Uterus (tissue), 2 donors: ENCODE measurements at regions not wholly inside any gene's neighbourhood (a gene's known extent, or its start where the extent isn't known, plus 50 kb on each side); places are given as distances from the start of the nearest gene placed in this dataset.

Experiments used
- CTCF ChIP-seq, 4 experiments: fragments of 200-600 bp in 2 of 4; fragments of 450-650 bp in 2 of 4; sonication (generic) in 2 of 4; IDR thresholded peaks; one replicate each; pipeline ENCODE4 v1.5.1; 2016 to 2019; ENCODE audit warnings: antibody characterized with exemption in 4 of 4, mild to moderate bottlenecking in 2 of 4, moderate library complexity in 1 of 4
- POLR2A ChIP-seq, 2 donors: fragments of 450-650 bp; IDR thresholded peaks; one replicate each; pipeline ENCODE4 v1.6.1; 2016; ENCODE audit warnings: antibody characterized with exemption in 2 of 2, mild to moderate bottlenecking in 1 of 2, moderate library complexity in 1 of 2

GRCh38 chr5:85305766-85306165, 921.1 kb upstream of the EDIL3 start:
- TF ChIP-seq CTCF (IDR thresholded peaks at IDR 0.05) (no peak), POLR2A (IDR thresholded peaks at IDR 0.05) (no peak)
